ENCODE measurements at regions not wholly inside any gene's neighbourhood (a gene's known extent, or its start where the extent isn't known, plus 50 kb on each side); places are given as distances from the start of the nearest gene placed in this dataset.
"Not testable (repeated sequence)": the region's sequence is repeated elsewhere in the genome, so short reads cannot be mapped to it uniquely, and the experiment has no call there.

DNA sequence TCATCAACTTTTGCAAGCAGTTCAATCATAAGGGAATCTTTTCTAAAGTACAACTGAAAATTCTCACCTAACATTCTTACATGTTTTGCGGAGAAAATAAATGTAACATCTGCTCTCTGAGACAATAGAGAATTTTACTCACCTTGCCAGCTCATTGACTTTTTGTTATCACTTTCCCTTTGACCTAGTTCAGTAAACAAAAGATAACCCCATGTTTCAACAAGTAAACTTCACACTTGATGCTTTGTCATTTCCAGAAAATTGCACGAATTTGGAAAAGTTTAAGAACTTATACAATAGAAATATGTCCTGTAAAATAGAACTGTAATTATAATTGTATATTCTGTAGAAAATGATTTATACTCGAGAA is 1110.0 kb upstream of the ACVR2A start:
- no peak for DNase-seq

DNA sequence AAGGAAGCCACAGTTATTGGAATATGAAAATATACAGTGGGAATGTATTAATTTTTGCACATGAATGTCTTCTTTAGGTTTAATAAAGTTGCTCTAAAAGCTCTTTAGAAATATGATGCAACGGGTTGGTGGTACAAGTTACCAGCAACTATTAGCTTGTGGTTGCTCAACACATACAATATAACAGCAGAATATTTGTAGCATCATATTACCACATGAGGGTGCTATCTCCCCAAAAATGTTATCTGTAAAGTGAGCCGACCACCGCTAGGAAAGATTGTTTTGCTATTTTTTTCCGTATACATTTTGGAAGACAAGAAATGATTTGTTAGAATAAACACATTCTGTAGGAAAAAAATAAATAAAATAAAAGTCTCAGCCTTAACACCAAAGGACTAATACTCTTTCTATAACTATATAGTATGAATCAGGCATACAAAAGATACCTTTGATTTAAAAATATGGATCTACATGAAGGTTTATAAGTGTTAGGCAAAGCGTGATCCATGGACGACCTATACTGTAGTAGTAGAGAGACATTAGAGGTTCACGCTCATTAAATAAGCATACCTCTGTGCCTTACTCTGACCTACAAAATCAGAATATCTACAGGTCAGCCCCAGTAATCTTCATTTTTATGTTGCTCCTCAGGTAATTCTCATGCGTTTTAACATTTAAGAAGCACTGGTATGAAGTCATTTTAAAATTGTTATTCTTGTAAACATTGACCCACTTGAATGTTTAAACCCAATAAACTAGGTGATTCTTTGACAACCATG is 1110.6 kb upstream of the ACVR2A start:
- DNase-seq = peak; percentile 79

- DNase-seq = no peak
Measured at GRCh38 chr2:146730882-146731281, 1113.9 kb upstream of the ACVR2A start.

GRCh38 chr2:146721486-146721885 is 1123.3 kb upstream of the ACVR2A start:
- DNase-seq = peak; percentile 98

- DNase-seq = no peak
Measured at GRCh38 chr2:146720170-146720569, 1124.7 kb upstream of the ACVR2A start.

GRCh38 chr2:146716591-146716990 is 1128.2 kb upstream of the ACVR2A start:
- no peak for DNase-seq

GRCh38 chr2:146709004-146709403 is 1135.8 kb upstream of the ACVR2A start:
- DNase-seq = no peak

- DNase-seq = no peak
Measured at GRCh38 chr2:146701183-146701582, 1143.6 kb upstream of the ACVR2A start.

- DNase-seq = peak; percentile 17
Measured at GRCh38 chr2:146697307-146697706, 1147.5 kb upstream of the ACVR2A start.

- DNase-seq = not testable (repeated sequence)
Measured at GRCh38 chr2:146696787-146697186, 1148.0 kb upstream of the ACVR2A start.

GRCh38 chr2:146681991-146682390 is 1162.8 kb upstream of the ACVR2A start:
- no peak for DNase-seq

GRCh38 chr2:146678516-146678915 is 1166.3 kb upstream of the ACVR2A start:
- no peak for DNase-seq

GRCh38 chr2:146677280-146677679 is 1167.5 kb upstream of the ACVR2A start:
- DNase-seq = no peak

GRCh38 chr2:146669735-146670134 is 1175.1 kb upstream of the ACVR2A start:
- no peak for DNase-seq

DNA sequence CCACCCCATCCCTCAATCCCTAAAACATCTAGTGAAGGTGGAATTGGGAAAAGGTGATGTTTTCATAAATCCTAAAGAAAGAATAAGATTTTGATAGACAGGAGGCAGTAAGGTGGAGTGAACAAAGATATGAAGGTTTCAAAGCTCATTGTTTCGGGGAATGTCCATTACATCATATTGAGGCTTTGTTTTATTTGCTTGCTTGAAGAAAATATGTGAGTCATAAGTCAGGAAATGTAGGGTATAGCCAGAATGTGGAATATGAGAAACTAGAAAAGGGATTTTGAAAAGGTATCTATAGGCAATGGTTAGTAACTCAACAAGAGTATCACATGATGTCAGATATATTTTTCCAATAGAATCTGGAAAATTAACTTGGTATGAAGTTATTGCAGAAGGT is 1178.5 kb upstream of the ACVR2A start:
- DNase-seq = no peak

DNA sequence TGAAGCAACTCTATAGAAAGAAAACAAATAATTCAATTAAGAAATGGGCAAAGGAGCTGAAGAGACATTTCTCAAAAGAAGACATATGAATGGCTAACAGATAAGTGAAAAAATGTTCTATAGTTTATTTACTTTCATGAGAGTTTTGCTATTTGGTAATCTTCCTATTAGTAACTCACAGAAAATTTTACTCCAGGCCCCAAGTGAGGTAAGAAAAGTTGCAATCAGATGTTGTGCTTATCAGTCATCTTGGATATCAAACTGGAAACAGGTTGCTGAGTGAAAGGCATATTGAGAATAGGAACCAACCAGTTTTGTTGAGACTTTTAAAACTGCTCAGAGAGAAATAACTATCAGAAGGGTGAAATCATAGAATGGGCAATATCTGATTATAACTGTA is 1179.0 kb upstream of the ACVR2A start:
- DNase-seq = no peak

DNA sequence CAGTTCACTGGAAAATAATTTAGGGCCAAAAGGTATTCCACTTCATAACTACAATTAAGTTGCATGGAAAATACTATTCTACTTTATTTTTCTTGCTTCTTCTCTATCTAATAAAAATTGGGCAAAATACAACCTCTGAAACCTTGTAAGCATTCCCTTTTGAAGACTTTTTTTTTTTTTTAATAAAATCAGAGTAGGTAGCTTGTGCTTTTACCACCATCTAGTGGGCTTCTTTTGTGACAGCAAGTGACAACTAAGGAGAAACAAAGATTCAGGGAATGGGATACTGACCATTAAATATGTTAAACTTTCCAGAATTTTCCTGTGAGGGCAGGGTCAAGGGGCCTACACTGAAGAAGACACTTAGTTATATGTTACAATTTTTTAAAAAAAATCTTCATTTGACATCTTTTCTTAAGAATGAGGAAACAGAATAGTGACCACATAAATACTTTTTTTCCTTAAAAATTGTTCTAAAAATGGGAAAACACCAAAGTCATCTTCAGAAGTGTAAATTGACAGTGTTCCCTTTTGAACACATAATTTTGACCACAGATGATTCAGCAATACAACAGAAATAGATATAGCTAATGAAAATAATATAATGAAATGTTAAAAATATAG is 1183.2 kb upstream of the ACVR2A start:
- peak; percentile 80 for DNase-seq

- no peak for DNase-seq
Measured at GRCh38 chr2:146659976-146660375, 1184.9 kb upstream of the ACVR2A start.

- no peak for DNase-seq
Measured at GRCh38 chr2:146652311-146652710, 1192.5 kb upstream of the ACVR2A start.

DNA sequence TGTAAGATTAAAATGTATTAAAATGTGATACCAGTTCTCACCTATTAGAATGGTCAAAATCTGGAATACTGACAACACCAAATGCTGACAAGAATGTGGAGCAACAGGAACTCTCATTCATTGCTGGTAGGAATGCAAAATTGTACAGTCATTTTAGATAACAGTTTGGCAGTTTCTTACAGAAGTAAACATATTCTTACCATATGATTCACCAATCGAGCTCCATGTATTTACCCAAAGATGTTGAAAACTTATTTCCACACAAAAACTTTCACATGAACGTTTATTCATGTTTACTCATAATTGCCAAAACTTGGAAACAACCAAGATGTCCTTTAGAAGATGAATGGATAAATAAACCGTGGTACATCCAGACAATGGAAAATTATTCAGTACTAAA is 1193.5 kb upstream of the ACVR2A start:
- no peak for DNase-seq

GRCh38 chr2:146642066-146642465 is 1202.8 kb upstream of the ACVR2A start:
- DNase-seq = no peak

DNA sequence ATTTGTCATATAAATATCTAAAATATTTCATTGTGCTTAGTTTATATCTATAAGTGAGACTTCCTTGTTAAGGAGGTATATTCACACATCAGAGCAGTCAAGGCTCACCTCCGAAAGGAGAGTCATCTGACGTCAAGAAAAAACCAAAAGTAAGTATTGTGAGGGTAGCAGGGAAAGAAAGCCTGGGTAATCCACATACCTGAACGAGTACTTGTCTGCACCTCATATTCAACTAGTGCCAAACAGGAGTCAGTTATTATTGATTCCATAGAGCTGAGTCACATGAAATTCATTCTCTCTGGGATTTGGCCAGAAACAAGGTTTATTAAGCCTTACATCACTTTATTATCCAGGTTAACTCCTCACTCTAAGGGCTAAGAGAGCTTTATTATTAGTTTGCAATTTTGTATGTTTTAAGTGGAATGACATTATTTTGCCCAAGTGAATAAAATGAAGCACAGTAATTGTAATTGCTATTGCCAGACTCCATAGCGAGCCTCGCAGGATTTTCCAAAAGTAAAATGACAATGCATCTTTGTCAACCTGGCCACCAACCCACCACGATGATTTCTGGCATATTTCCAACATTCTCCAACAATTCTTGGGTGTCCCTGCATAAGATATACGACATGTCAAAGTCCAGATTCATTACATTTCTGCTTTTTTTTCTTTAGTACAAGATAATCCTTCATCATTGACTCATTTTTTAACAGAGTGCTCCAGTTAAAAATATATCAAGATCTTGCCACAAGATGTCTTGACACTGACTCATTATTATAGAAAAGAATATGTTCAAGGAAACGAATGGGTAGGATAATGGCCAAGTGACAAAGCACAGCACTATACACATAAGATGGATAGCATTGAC is 1210.4 kb upstream of the ACVR2A start:
- no peak for DNase-seq

GRCh38 chr2:146633159-146633558 is 1211.7 kb upstream of the ACVR2A start:
- no peak for DNase-seq

GRCh38 chr2:146632707-146633106 is 1212.1 kb upstream of the ACVR2A start:
- no peak for DNase-seq

Measured in NCI-H2171 treated with DMSO at 0.1 percent for 48 hours (cell line).